HepG2 (cell line): ENCODE measurements at regions not wholly inside any gene's neighbourhood (a gene's known extent, or its start where the extent isn't known, plus 50 kb on each side); places are given as distances from the start of the nearest gene placed in this dataset.

Source experiments
- ARID4A ChIP-seq: sonication (generic); formaldehyde crosslinking; IDR thresholded peaks from 2 replicates; pipeline ENCODE4 v1.5.0; 2020; ENCODE audit warnings: mild to moderate bottlenecking, missing genetic modification reagents, borderline replicate concordance
- ATRX ChIP-seq: sonication (generic); formaldehyde crosslinking; IDR thresholded peaks from 2 replicates; pipeline ENCODE4 v1.4.0; 2020; ENCODE audit warnings: missing genetic modification reagents, borderline replicate concordance
- CCAR2 ChIP-seq: fragments of 200-400 bp; formaldehyde crosslinking; optimal IDR thresholded peaks from 2 replicates; pipeline ENCODE3; 2018; ENCODE audit warnings: low read depth, mild to moderate bottlenecking, low read length, moderate library complexity
- CERS6 ChIP-seq: sonication (generic); formaldehyde crosslinking; IDR thresholded peaks from 2 replicates; pipeline ENCODE4 v1.5.0; 2020; ENCODE audit warnings: missing genetic modification reagents
- HNF4G ChIP-seq, 2 experiments: sonication (generic) in 1 of 2; formaldehyde crosslinking in 1 of 2; IDR thresholded peaks; 2 replicates each; pipeline versions ENCODE4 v1.4.0 to v1.6.1; 2011 to 2020; ENCODE audit warnings: borderline replicate concordance in 2 of 2, low read depth in 2 of 2, mild to moderate bottlenecking in 2 of 2, low read length in 1 of 2, missing genetic modification reagents in 1 of 2, moderate library complexity in 1 of 2
- KDM2A ChIP-seq: sonication (generic); formaldehyde crosslinking; IDR thresholded peaks from 2 replicates; pipeline ENCODE4 v1.4.0; 2020; ENCODE audit warnings: low read depth, missing genetic modification reagents, borderline replicate concordance
- KDM5A ChIP-seq: fragments of 200-600 bp; sonication (generic); IDR thresholded peaks from 2 replicates; pipeline ENCODE4 v1.7.0; 2018; ENCODE audit warnings: antibody characterized with exemption, mild to moderate bottlenecking, low read length, borderline replicate concordance
- POLR2A ChIP-seq, 2 experiments: IDR thresholded peaks; 2 replicates each; pipeline ENCODE4 v1.6.1; 2011; ENCODE audit warnings: low read depth in 2 of 2, low read length in 2 of 2, mild to moderate bottlenecking in 1 of 2, moderate library complexity in 1 of 2; ENCODE audit not compliant: insufficient read depth in 1 of 2
- RBFOX2 ChIP-seq: fragments of 200-400 bp; formaldehyde crosslinking; IDR thresholded peaks from 2 replicates; pipeline ENCODE4 v1.6.1; 2017; ENCODE audit warnings: low read depth, mild to moderate bottlenecking, low read length
- RCOR2 ChIP-seq: IDR thresholded peaks from 2 replicates; pipeline ENCODE4 v1.6.1; 2016; ENCODE audit warnings: missing biosample characterization, missing genetic modification reagents
- RFX5 ChIP-seq: IDR thresholded peaks from 2 replicates; pipeline ENCODE4 v1.6.1; 2011; ENCODE audit warnings: low read depth, low read length, improper control_type of control experiment
- SP2 ChIP-seq: sonication (generic); formaldehyde crosslinking; IDR thresholded peaks from 2 replicates; pipeline ENCODE4 v1.5.1; 2020; ENCODE audit warnings: mild to moderate bottlenecking, missing genetic modification reagents
- SP5 ChIP-seq: IDR thresholded peaks from 2 replicates; pipeline ENCODE4 v1.6.1; 2016; ENCODE audit warnings: low read depth, borderline replicate concordance
- TARDBP ChIP-seq: sonication (generic); formaldehyde crosslinking; IDR thresholded peaks from 2 replicates; pipeline ENCODE4 v1.8.0; 2022; ENCODE audit warnings: mild to moderate bottlenecking, missing genetic modification reagents
- TCF7 ChIP-seq: sonication (generic); IDR thresholded peaks from 2 replicates; pipeline ENCODE4 v1.6.1; 2016; ENCODE audit warnings: antibody characterized with exemption, low read depth
- ZBTB10 ChIP-seq: sonication (generic); formaldehyde crosslinking; IDR thresholded peaks from 2 replicates; pipeline ENCODE4 v1.4.0; 2020; ENCODE audit warnings: missing genetic modification reagents, borderline replicate concordance
- ZBTB37 ChIP-seq: sonication (generic); formaldehyde crosslinking; IDR thresholded peaks from 2 replicates; pipeline ENCODE4 v1.4.0; 2020; ENCODE audit warnings: mild to moderate bottlenecking, missing genetic modification reagents
- ZFX ChIP-seq: sonication (generic); formaldehyde crosslinking; IDR thresholded peaks from 2 replicates; pipeline ENCODE4 v1.4.0; 2020; ENCODE audit warnings: mild to moderate bottlenecking, low read depth, missing genetic modification reagents, moderate library complexity
- ZKSCAN8 ChIP-seq: IDR thresholded peaks from 2 replicates; pipeline ENCODE4 v1.6.1; 2016; ENCODE audit warnings: borderline replicate concordance, missing genetic modification reagents, missing compliant biosample characterization
- ZNF230 ChIP-seq: sonication (generic); formaldehyde crosslinking; IDR thresholded peaks from 2 replicates; pipeline ENCODE4 v1.4.0; 2020; ENCODE audit warnings: mild to moderate bottlenecking, missing genetic modification reagents
- ZNF580 ChIP-seq: IDR thresholded peaks from 2 replicates; pipeline ENCODE4 v1.6.1; 2016; ENCODE audit warnings: low read depth, borderline replicate concordance

- TF ChIP-seq ARID4A: 0 out of 2 replicates have a peak, but pooled peaks have one; percentile 7
- TF ChIP-seq KDM2A: no peak
- no peak for TF ChIP-seq CCAR2
- TF ChIP-seq ZKSCAN8 (CRISPR knock-in tag): no peak
- TF ChIP-seq ZFX (CRISPR knock-in tag): no peak
- TF ChIP-seq ATRX (CRISPR knock-in tag): no peak
- no peak for TF ChIP-seq POLR2A (IDR thresholded peaks at IDR 0.05; ENCODE audit: insufficient read depth in 1 of 2, low read depth in 2 of 2, low read length in 2 of 2)
- TF ChIP-seq KDM5A: no peak
- no peak; the same call in 1 of the 2 replicates for TF ChIP-seq TARDBP
- no peak for TF ChIP-seq CERS6 (CRISPR knock-in tag)
- TF ChIP-seq ZNF580: no peak
- no peak for TF ChIP-seq SP2
- no peak for TF ChIP-seq RCOR2 (CRISPR knock-in tag)
- no peak for TF ChIP-seq ZNF230
- TF ChIP-seq TCF7: no peak
- TF ChIP-seq ZBTB37 (CRISPR knock-in tag): no peak
- no peak for TF ChIP-seq RBFOX2
- TF ChIP-seq SP5 (CRISPR knock-in tag): no peak
- TF ChIP-seq RFX5: no peak
- TF ChIP-seq HNF4G (IDR thresholded peaks at IDR 0.05; ENCODE audit: borderline replicate concordance, low read depth, low read length): no peak
- TF ChIP-seq HNF4G (CRISPR knock-in tag; IDR thresholded peaks at IDR 0.05; ENCODE audit: borderline replicate concordance, low read depth): no peak
- no peak for TF ChIP-seq ZBTB10
Observed at GRCh38 chr4:159047478-159048165, 55.3 kb upstream of the RAPGEF2 start (continued).
